K562 (cell line): ENCODE measurements at regions not wholly inside any gene's neighbourhood (a gene's known extent, or its start where the extent isn't known, plus 50 kb on each side); places are given as distances from the start of the nearest gene placed in this dataset.
"Not testable (repeated sequence)": the region's sequence is repeated elsewhere in the genome, so short reads cannot be mapped to it uniquely, and the experiment has no call there.

Source experiments
- CBFB ChIP-seq: sonication (generic); formaldehyde crosslinking; IDR thresholded peaks from 2 replicates; pipeline ENCODE4 v1.4.0; 2020; ENCODE audit warnings: mild to moderate bottlenecking, missing genetic modification reagents
- EP300 ChIP-seq: IDR thresholded peaks from 2 replicates; pipeline ENCODE4 v1.6.1; 2012; ENCODE audit warnings: low read length, improper control_type of control experiment
- HMG20A ChIP-seq: fragments of 450-650 bp; formaldehyde crosslinking; conservative IDR thresholded peaks from 2 replicates; pipeline ENCODE4 v1.4.0; 2020; ENCODE audit warnings: mild to moderate bottlenecking, mixed read lengths
- PHF20 ChIP-seq: fragments of 450-650 bp; IDR thresholded peaks from 2 replicates; pipeline ENCODE4 v1.6.1; 2018; ENCODE audit not compliant: partially characterized antibody
- RFX5 ChIP-seq: IDR thresholded peaks from 2 replicates; pipeline ENCODE4 v1.6.1; 2011; ENCODE audit warnings: low read depth, mild to moderate bottlenecking, improper control_type of control experiment, low read length
- SREBF2 ChIP-seq: sonication (generic); formaldehyde crosslinking; IDR thresholded peaks from 2 replicates; pipeline ENCODE4 v1.4.0; 2020; ENCODE audit warnings: mild to moderate bottlenecking, missing genetic modification reagents
- ZNF143 ChIP-seq: sonication (generic); formaldehyde crosslinking; IDR thresholded peaks from 2 replicates; pipeline ENCODE4 v1.9.0; 2022; ENCODE audit warnings: mild to moderate bottlenecking, missing genetic modification reagents
- ZNF174 ChIP-seq: fragments of 250-450 bp; sonication (Bioruptor Pico); IDR thresholded peaks from 2 replicates; pipeline ENCODE4 v1.4.0; 2020; ENCODE audit warnings: mild to moderate bottlenecking
- TF ChIP-seq, protein P1 (sequence below): fragments of 150-350 bp; IDR thresholded peaks from 2 replicates; pipeline ENCODE4 v1.6.1; 2014; ENCODE audit warnings: low read depth, mild to moderate bottlenecking, low read length, borderline replicate concordance

DNA sequence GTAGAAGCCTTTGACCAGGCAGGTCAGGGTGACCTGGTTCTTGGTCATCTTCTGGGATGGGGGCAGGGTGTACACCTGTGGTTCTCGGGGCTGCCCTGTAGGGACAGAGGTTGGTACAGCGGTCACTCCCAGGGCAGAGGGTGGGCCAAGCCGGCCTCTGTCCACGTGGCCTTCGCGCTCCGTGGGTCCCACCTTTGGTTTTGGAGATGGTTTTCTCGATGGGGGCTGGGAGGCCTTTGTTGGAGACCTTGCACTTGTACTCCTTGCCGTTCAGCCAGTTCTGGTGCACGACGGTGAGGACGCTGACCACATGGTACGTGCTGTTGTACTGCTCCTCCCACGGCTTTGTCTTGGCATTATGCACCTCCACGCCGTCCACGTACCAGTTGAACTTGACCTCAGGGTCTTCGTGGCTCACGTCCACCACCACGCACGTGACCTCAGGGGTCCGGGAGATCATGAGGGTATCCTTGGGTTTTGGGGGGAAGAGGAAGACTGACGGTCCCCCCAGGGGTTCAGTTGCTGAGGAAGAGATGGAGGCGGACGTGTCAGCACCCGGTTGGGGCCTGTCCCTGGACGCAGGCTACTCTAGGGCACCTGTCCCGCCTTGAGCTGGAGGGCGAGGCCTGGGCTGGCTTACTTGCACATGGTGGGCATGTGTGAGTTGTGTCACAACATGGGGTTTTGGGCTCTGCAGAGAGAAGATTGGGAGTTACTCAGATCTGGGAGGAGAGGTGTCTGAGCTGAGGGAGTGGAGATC lies 142.3 kb downstream of the TMEM121 start:
- TF ChIP-seq ZNF174 (CRISPR knock-in tag); ZNF143 (CRISPR knock-in tag); CBFB; HMG20A (CRISPR knock-in tag); SREBF2 (CRISPR knock-in tag); PHF20; EP300; RFX5: not testable (repeated sequence)
- TF ChIP-seq, protein P1, sequence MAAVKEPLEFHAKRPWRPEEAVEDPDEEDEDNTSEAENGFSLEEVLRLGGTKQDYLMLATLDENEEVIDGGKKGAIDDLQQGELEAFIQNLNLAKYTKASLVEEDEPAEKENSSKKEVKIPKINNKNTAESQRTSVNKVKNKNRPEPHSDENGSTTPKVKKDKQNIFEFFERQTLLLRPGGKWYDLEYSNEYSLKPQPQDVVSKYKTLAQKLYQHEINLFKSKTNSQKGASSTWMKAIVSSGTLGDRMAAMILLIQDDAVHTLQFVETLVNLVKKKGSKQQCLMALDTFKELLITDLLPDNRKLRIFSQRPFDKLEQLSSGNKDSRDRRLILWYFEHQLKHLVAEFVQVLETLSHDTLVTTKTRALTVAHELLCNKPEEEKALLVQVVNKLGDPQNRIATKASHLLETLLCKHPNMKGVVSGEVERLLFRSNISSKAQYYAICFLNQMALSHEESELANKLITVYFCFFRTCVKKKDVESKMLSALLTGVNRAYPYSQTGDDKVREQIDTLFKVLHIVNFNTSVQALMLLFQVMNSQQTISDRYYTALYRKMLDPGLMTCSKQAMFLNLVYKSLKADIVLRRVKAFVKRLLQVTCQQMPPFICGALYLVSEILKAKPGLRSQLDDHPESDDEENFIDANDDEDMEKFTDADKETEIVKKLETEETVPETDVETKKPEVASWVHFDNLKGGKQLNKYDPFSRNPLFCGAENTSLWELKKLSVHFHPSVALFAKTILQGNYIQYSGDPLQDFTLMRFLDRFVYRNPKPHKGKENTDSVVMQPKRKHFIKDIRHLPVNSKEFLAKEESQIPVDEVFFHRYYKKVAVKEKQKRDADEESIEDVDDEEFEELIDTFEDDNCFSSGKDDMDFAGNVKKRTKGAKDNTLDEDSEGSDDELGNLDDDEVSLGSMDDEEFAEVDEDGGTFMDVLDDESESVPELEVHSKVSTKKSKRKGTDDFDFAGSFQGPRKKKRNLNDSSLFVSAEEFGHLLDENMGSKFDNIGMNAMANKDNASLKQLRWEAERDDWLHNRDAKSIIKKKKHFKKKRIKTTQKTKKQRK = not testable (repeated sequence)
